HepG2 (cell line): ENCODE measurements at regions not wholly inside any gene's neighbourhood (a gene's known extent, or its start where the extent isn't known, plus 50 kb on each side); places are given as distances from the start of the nearest gene placed in this dataset.

Source experiments
- ATAC-seq: fragments of 200-7000 bp; cut with Tn5 transposase; 3 replicates; pipeline ENCODE4 v1.9.1; 2020; ENCODE audit warnings: mild to moderate bottlenecking, moderate library complexity
- BruUV-seq: library from RNA; stranded (reverse); fragments of 400-500 nt; replicated peaks from 2 replicates; lab custom pipeline; 2021; lab: Mats Ljungman, UMichigan
- CTCF ChIA-PET: fragments of 300-600 bp; formaldehyde crosslinking; extraction: SDS; loops from one replicate; lab custom pipeline; 2021; ENCODE audit warnings: low total read pairs, inconsistent platforms, low intra/inter-chr PET ratio; lab: Yijun Ruan, JAX
- POLR2A ChIA-PET: fragments of 350-600 bp; sonication (Branson Sonifier 250); formaldehyde crosslinking; loops from one replicate; lab custom pipeline; 2020; ENCODE audit warnings: antibody characterized with exemption, inconsistent platforms; lab: Yijun Ruan, JAX
- DNase-seq: peaks from one replicate; pipeline ENCODE4 v3.0.0-alpha.2; 2015; ENCODE audit warnings: low spot score
- FAIRE-seq: peaks from 3 replicates; lab custom pipeline; 2011; peaks lifted over from hg19 to GRCh38; lab: Jason Lieb, UNC
- H2AFZ ChIP-seq: one replicate; pipeline ENCODE4 v1.6.1; 2011; ENCODE audit warnings: low read length, inconsistent platforms
- H3K27ac ChIP-seq: fragments of 300-600 bp; 3 replicates; pipeline ENCODE4 v1.8.0; 2011; ENCODE audit warnings: mixed run types, mild to moderate bottlenecking, mixed read lengths, low read length, inconsistent platforms; ENCODE audit not compliant: insufficient read depth; ENCODE audit errors: extremely low read length
- H3K27me3 ChIP-seq, 2 experiments: fragments of 200-600 bp in 1 of 2; 2 replicates in 1 of 2; 3 replicates in 1 of 2; pipeline versions ENCODE4 v1.6.0 to v1.8.0; 2011; ENCODE audit warnings: low read length in 2 of 2, mild to moderate bottlenecking in 2 of 2, moderate library complexity in 2 of 2, inconsistent platforms in 1 of 2; ENCODE audit not compliant: insufficient read depth in 2 of 2, control insufficient read depth in 1 of 2
- H3K36me3 ChIP-seq, 2 experiments: fragments of 200-600 bp in 1 of 2; replicated peaks in 1 of 2; 2 replicates in 1 of 2; 3 replicates in 1 of 2; pipeline versions ENCODE4 v1.5.1 to v1.8.0; 2011; ENCODE audit warnings: low read length in 2 of 2, inconsistent platforms in 1 of 2; ENCODE audit not compliant: insufficient read depth in 2 of 2, control insufficient read depth in 1 of 2
- H3K4me1 ChIP-seq: 2 replicates; pipeline ENCODE4 v1.5.1; 2012; ENCODE audit warnings: low read length, inconsistent platforms; ENCODE audit not compliant: insufficient read depth
- H3K4me2 ChIP-seq: 2 replicates; pipeline ENCODE4 v1.6.0; 2011; ENCODE audit warnings: low read depth, low read length, inconsistent platforms
- H3K4me3 ChIP-seq, 3 experiments: fragments of 200-600 bp in 1 of 3; sonication (generic), shearing (Covaris generic) in 1 of 3; replicated peaks in 1 of 3; 2 replicates each; pipeline ENCODE4 v1.5.1; 2011 to 2016; ENCODE audit warnings: low read length in 3 of 3, inconsistent platforms in 2 of 3, low read depth in 2 of 3, mild to moderate bottlenecking in 2 of 3, control low read depth in 1 of 3, mixed read lengths in 1 of 3; ENCODE audit not compliant: insufficient read depth in 1 of 3
- H3K79me2 ChIP-seq: one replicate; pipeline ENCODE4 v1.6.1; 2011; ENCODE audit warnings: low read length, inconsistent platforms; ENCODE audit not compliant: insufficient read depth
- H3K9ac ChIP-seq: 2 replicates; pipeline ENCODE4 v1.6.0; 2011; ENCODE audit warnings: mild to moderate bottlenecking, low read depth, low read length, inconsistent platforms; ENCODE audit not compliant: insufficient read depth
- H3K9me3 ChIP-seq: 2 replicates; pipeline ENCODE4 v1.5.1; 2012; ENCODE audit warnings: mild to moderate bottlenecking, low read length
- H4K20me1 ChIP-seq: 2 replicates; pipeline ENCODE4 v1.6.0; 2011; ENCODE audit warnings: inconsistent platforms, mild to moderate bottlenecking, low read length, moderate library complexity; ENCODE audit not compliant: insufficient read depth
- ARID4A ChIP-seq: sonication (generic); formaldehyde crosslinking; IDR thresholded peaks from 2 replicates; pipeline ENCODE4 v1.5.0; 2020; ENCODE audit warnings: mild to moderate bottlenecking, missing genetic modification reagents, borderline replicate concordance
- HNRNPK ChIP-seq: fragments of 200-400 bp; formaldehyde crosslinking; IDR thresholded peaks from 2 replicates; pipeline ENCODE4 v1.6.1; 2018; ENCODE audit warnings: low read length, low read depth, moderate library complexity, mild to moderate bottlenecking; ENCODE audit not compliant: poor library complexity, severe bottlenecking
- PHF20 ChIP-seq: sonication (generic); formaldehyde crosslinking; IDR thresholded peaks from 2 replicates; pipeline ENCODE4 v1.5.0; 2020; ENCODE audit warnings: mild to moderate bottlenecking, missing genetic modification reagents
- POLR2A ChIP-seq, 2 experiments: IDR thresholded peaks; 2 replicates each; pipeline ENCODE4 v1.6.1; 2011; ENCODE audit warnings: low read depth in 2 of 2, low read length in 2 of 2, mild to moderate bottlenecking in 1 of 2, moderate library complexity in 1 of 2; ENCODE audit not compliant: insufficient read depth in 1 of 2
- SYNCRIP ChIP-seq: fragments of 200-400 bp; formaldehyde crosslinking; IDR thresholded peaks from 2 replicates; pipeline ENCODE4 v1.6.1; 2018; ENCODE audit warnings: mild to moderate bottlenecking, low read depth, low read length; ENCODE audit not compliant: insufficient read depth
- ZNF230 ChIP-seq: sonication (generic); formaldehyde crosslinking; IDR thresholded peaks from 2 replicates; pipeline ENCODE4 v1.4.0; 2020; ENCODE audit warnings: mild to moderate bottlenecking, missing genetic modification reagents
- ZNF234 ChIP-seq: sonication (generic); formaldehyde crosslinking; conservative IDR thresholded peaks from 2 replicates; pipeline ENCODE4 v1.5.1; 2020; ENCODE audit warnings: mild to moderate bottlenecking, missing genetic modification reagents
- ZNF256 ChIP-seq: sonication (generic); formaldehyde crosslinking; conservative IDR thresholded peaks from 2 replicates; pipeline ENCODE4 v1.4.0; 2020; ENCODE audit warnings: missing genetic modification reagents
- ZNF367 ChIP-seq: sonication (generic); formaldehyde crosslinking; IDR thresholded peaks from 2 replicates; pipeline ENCODE4 v1.4.0; 2020; ENCODE audit warnings: missing genetic modification reagents, borderline replicate concordance
- ZNF563 ChIP-seq: sonication (generic); formaldehyde crosslinking; IDR thresholded peaks from 2 replicates; pipeline ENCODE4 v1.8.0; 2022; ENCODE audit warnings: mild to moderate bottlenecking, moderate library complexity, missing genetic modification reagents
- ZNF598 ChIP-seq: sonication (generic); formaldehyde crosslinking; IDR thresholded peaks from 2 replicates; pipeline ENCODE4 v1.5.1; 2020; ENCODE audit warnings: mild to moderate bottlenecking, missing genetic modification reagents, borderline replicate concordance
- WGBS: methylation state at CpG from one replicate; pipeline ENCODE4 v1.1.6; 2017; ENCODE audit warnings: low lambda C conversion rate; 5-methylcytosine and 5-hydroxymethylcytosine counted together
- in situ Hi-C: cut with HindIII; loops from 2 replicates; pipeline ENCODE4 v1.10.0; 2017; ENCODE audit warnings: low pct_unique_long_range_greater_than_20kb; ENCODE audit not compliant: extremely low pct_ligation_motif_present
- intact Hi-C: fragments of 100-400 bp; cut with micrococcal nuclease; formaldehyde crosslinking; loops from one replicate; pipeline ENCODE4 v1.10.0; 2022; ENCODE audit not compliant: unreplicated experiment
- TF ChIP-seq, protein P1 (sequence below): sonication (generic); formaldehyde crosslinking; IDR thresholded peaks from 2 replicates; pipeline ENCODE4 v1.8.0; 2022; ENCODE audit warnings: mild to moderate bottlenecking, missing genetic modification reagents

- BruUV-seq: no TSS peak
- no peak for TF ChIP-seq PHF20 (CRISPR knock-in tag)
- TF ChIP-seq ZNF598 (CRISPR knock-in tag): no peak
- no peak for TF ChIP-seq ZNF234
- TF ChIP-seq ZNF256: no peak
- Histone ChIP-seq H3K4me3 (no peak overlapping the region), H3K36me3 (no peaks in the 10 kb centered on the region), H2AFZ (no peak overlapping the region), H3K27ac (no peak overlapping the region), H3K4me2 (no peak overlapping the region), H3K79me2 (no peaks in the 10 kb centered on the region), H3K9ac (no peak overlapping the region), H3K9me3 (no peaks in the 10 kb centered on the region), H3K4me1 (no peaks in the 10 kb centered on the region), H3K27me3 (peaks cover 0 to 10% of the 10 kb centered on the region in 2 experiments; a peak in 1 of 5 replicates), H4K20me1 (no peaks in the 10 kb centered on the region)
- in situ Hi-C loops (no loop called here), intact Hi-C loops (no loop called here)
- FAIRE-seq (no peak), ATAC-seq (no peak), DNase-seq (no peak)
- ChIA-PET CTCF (no interaction called here), POLR2A (no interaction called here)
Measured at GRCh38 chr2:61770746-61771145, 83.1 kb downstream of the FAM161A start.

DNA sequence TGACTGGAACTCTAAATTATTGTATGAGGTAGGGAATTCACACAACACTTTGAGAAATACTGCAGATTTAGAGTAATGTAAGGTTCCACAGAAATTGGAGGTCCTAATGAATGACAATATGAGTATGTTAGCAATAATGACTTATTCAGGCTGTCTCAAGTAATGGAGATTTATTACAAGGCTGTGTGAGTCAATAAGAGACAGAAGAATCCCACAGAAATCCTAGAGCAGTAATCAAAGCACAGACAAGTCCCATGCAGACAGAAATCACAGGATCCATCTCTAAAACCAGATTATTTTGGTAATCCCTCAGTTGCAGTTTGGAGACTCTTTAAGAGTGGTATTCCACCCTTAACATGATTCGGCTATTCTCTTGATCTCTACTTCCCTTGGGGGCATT is 83.6 kb downstream of the FAM161A start:
- Histone ChIP-seq H3K27ac (no peak overlapping the region), H3K9me3 (no peaks in the 10 kb centered on the region), H3K4me2 (no peak overlapping the region), H3K4me3 (no peak overlapping the region), H3K27me3 (peaks cover 0 to 7% of the 10 kb centered on the region in 2 experiments; a peak in 1 of 5 replicates), H3K4me1 (no peaks in the 10 kb centered on the region), H3K79me2 (no peaks in the 10 kb centered on the region), H3K9ac (no peak overlapping the region), H3K36me3 (no peaks in the 10 kb centered on the region), H4K20me1 (no peaks in the 10 kb centered on the region), H2AFZ (no peak overlapping the region)
- no TSS peak for BruUV-seq
- WGBS: 0% methylated on average over 1 of the region's 1 CpG
- FAIRE-seq (no peak), DNase-seq (no peak), ATAC-seq (no peak)
- ChIA-PET POLR2A (no interaction called here), CTCF (no interaction called here)
- intact Hi-C loops (no loop called here), in situ Hi-C loops (no loop called here)
- no peak for TF ChIP-seq SYNCRIP
- no peak for TF ChIP-seq HNRNPK
- no peak for TF ChIP-seq ZNF367 (CRISPR knock-in tag)
- TF ChIP-seq, protein P1, sequence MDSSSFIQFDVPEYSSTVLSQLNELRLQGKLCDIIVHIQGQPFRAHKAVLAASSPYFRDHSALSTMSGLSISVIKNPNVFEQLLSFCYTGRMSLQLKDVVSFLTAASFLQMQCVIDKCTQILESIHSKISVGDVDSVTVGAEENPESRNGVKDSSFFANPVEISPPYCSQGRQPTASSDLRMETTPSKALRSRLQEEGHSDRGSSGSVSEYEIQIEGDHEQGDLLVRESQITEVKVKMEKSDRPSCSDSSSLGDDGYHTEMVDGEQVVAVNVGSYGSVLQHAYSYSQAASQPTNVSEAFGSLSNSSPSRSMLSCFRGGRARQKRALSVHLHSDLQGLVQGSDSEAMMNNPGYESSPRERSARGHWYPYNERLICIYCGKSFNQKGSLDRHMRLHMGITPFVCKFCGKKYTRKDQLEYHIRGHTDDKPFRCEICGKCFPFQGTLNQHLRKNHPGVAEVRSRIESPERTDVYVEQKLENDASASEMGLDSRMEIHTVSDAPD: no peak
- no peak for TF ChIP-seq ARID4A (CRISPR knock-in tag)
- no peak for TF ChIP-seq POLR2A (IDR thresholded peaks at IDR 0.05; ENCODE audit: insufficient read depth in 1 of 2, low read depth in 2 of 2, low read length in 2 of 2)
- no peak for TF ChIP-seq ZNF563 (CRISPR knock-in tag)
- no peak for TF ChIP-seq ZNF230
